ENCODE measurements at regions not wholly inside any gene's neighbourhood (a gene's known extent, or its start where the extent isn't known, plus 50 kb on each side); places are given as distances from the start of the nearest gene placed in this dataset.

GRCh38 chr6:165871571-165871970 is 208.5 kb upstream of the PDE10A start:
- no peak overlapping the region for H2AFZ ChIP-seq (ENCODE audit: low read length)
- WGBS (ENCODE audit: low lambda C conversion rate) = 4% methylated on average over 3 of the region's 3 CpGs
- no peaks in the 10 kb centered on the region for H3K4me1 ChIP-seq (ENCODE audit: insufficient read depth, low read length)
- H3K27me3 ChIP-seq (ENCODE audit: control insufficient read depth in 1 of 2, insufficient read depth in 2 of 2, low read length in 2 of 2) = peaks cover 0 to 4% of the 10 kb centered on the region in 2 experiments; a peak in 1 of 5 replicates
- no peak for TF ChIP-seq TOE1 (CRISPR knock-in tag; IDR thresholded peaks at IDR 0.05)
- TF ChIP-seq FOXA1 (IDR thresholded peaks at IDR 0.05) = no peak
- TF ChIP-seq FOXA1 (CRISPR knock-in tag; IDR thresholded peaks at IDR 0.05) = no peak
- TF ChIP-seq ZNF652 (CRISPR knock-in tag; IDR thresholded peaks at IDR 0.05; ENCODE audit: borderline replicate concordance, low read depth) = no peak
- no peak for TF ChIP-seq ZNF709 (CRISPR knock-in tag; IDR thresholded peaks at IDR 0.05)
- no peak for TF ChIP-seq SIX4 (CRISPR knock-in tag; IDR thresholded peaks at IDR 0.05)
- no peak for TF ChIP-seq EEA1 (CRISPR knock-in tag; IDR thresholded peaks at IDR 0.05; ENCODE audit: borderline replicate concordance)
- TF ChIP-seq MEF2D (CRISPR knock-in tag; IDR thresholded peaks at IDR 0.05) = no peak
- no peak for TF ChIP-seq ZNF441 (CRISPR knock-in tag; IDR thresholded peaks at IDR 0.05; ENCODE audit: borderline replicate concordance)
- no peak for TF ChIP-seq KMT2A (CRISPR knock-in tag; IDR thresholded peaks at IDR 0.05)
- no peak for TF ChIP-seq IRF2 (CRISPR knock-in tag; IDR thresholded peaks at IDR 0.05)
- no peak for TF ChIP-seq ZNF207 (IDR thresholded peaks at IDR 0.05; ENCODE audit: borderline replicate concordance)
- TF ChIP-seq ZNF574 (CRISPR knock-in tag; IDR thresholded peaks at IDR 0.05) = no peak
- TF ChIP-seq ZNF703 (CRISPR knock-in tag; IDR thresholded peaks at IDR 0.05; ENCODE audit: borderline replicate concordance) = no peak
- TF ChIP-seq ZNF567 (CRISPR knock-in tag; IDR thresholded peaks at IDR 0.05; ENCODE audit: borderline replicate concordance) = no peak
- no peak for TF ChIP-seq ZBTB25 (CRISPR knock-in tag; IDR thresholded peaks at IDR 0.05)
- TF ChIP-seq ZNF839 (CRISPR knock-in tag; IDR thresholded peaks at IDR 0.05; ENCODE audit: borderline replicate concordance) = no peak
- TF ChIP-seq FUBP1 (CRISPR knock-in tag; IDR thresholded peaks at IDR 0.05; ENCODE audit: borderline replicate concordance) = no peak
- TF ChIP-seq FOXC1 (CRISPR knock-in tag; IDR thresholded peaks at IDR 0.05; ENCODE audit: borderline replicate concordance) = no peak
- no TSS peak for BruUV-seq (replicated peaks)
- H3K4me3 ChIP-seq (replicated peaks in 1 of 3; ENCODE audit: insufficient read depth in 1 of 3, low read depth in 2 of 3, low read length in 3 of 3) = no peak overlapping the region
- H4K20me1 ChIP-seq (ENCODE audit: insufficient read depth, low read length) = no peaks in the 10 kb centered on the region
- in situ Hi-C loops (cut with HindIII; ENCODE audit: extremely low pct_ligation_motif_present, low pct_unique_long_range_greater_than_20kb) = no loop called here
- no peak overlapping the region for H3K9ac ChIP-seq (ENCODE audit: insufficient read depth, low read depth, low read length)
- H3K79me2 ChIP-seq (ENCODE audit: insufficient read depth, low read length) = no peaks in the 10 kb centered on the region
- no peak overlapping the region for H3K4me2 ChIP-seq (ENCODE audit: low read depth, low read length)
- DNase-seq (ENCODE audit: low spot score) (no peak), ATAC-seq (no peak), FAIRE-seq (no peak)
- POLR2A ChIA-PET = no interaction called here
- no peaks in the 10 kb centered on the region for H3K36me3 ChIP-seq (replicated peaks in 1 of 2; ENCODE audit: control insufficient read depth in 1 of 2, insufficient read depth in 2 of 2, low read length in 2 of 2)
- CTCF ChIA-PET (ENCODE audit: low intra/inter-chr PET ratio, low total read pairs) = no interaction called here
- peaks cover 9% of the 10 kb centered on the region for H3K9me3 ChIP-seq (ENCODE audit: low read length)
- no peak overlapping the region for H3K27ac ChIP-seq (ENCODE audit: extremely low read length, insufficient read depth, low read length)
- intact Hi-C loops (cut with micrococcal nuclease; ENCODE audit: unreplicated experiment) = no loop called here
